ENCODE measurements at regions not wholly inside any gene's neighbourhood (a gene's known extent, or its start where the extent isn't known, plus 50 kb on each side); places are given as distances from the start of the nearest gene placed in this dataset.
A peak's percentile ranks its signal among the peaks of the same experiment; 100 is the strongest.

DNA sequence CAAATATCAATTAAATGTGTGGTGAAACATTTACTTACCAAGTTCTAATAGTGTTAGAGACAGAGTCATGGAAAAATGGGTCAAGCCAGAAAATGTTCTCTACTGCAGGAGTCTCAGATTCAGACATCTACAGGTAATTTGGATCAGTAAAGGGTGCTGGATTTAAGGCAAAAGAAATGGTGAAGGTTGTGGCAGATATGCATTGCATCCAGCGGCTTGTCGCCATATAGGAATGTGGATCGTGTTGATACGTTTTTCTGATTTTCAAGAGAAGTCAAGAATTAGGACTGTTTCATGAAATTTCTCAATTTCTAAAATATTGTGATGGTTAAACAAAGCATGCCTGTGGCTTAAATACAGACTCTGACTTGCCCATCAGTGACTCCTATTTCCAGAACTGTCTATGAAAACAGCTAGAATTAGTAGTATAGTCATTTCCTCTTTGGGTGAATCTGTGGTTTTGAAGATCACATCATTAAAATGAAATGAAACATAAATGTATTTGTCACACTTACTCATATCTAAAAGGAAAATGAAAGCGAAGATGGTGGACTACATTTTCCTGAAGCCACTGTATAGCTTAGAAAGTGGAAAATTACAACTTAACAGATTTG, 110.1 kb upstream of the VEGFC start:
- no peak for DNase-seq

DNA sequence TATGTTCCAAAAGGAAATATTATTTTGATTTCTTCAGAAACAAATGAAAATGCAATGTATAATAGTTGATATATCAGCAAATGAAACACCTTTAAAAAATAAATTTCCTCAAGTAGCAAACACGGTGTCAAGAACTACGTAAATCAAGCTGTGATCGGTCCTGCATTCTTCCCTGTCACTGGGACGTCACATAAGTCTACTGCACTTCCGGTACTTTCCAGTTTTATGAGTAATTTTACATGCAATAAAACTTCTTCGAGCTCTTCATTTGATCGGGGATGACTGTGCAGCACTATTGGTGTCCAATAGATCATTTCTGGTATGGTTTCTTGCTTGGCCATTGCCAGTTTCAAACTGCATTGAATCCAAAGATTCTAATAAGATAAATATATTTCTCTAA, 114.0 kb upstream of the VEGFC start:
- no peak for DNase-seq

- no peak for DNase-seq
These were observed 117.9 kb upstream of the VEGFC start for GRCh38 chr4:176910646-176911045.

GRCh38 chr4:176919631-176920030, 126.9 kb upstream of the VEGFC start:
- no peak for DNase-seq

- DNase-seq, result no peak
These were observed 128.0 kb upstream of the VEGFC start for GRCh38 chr4:176920694-176921093.

DNA sequence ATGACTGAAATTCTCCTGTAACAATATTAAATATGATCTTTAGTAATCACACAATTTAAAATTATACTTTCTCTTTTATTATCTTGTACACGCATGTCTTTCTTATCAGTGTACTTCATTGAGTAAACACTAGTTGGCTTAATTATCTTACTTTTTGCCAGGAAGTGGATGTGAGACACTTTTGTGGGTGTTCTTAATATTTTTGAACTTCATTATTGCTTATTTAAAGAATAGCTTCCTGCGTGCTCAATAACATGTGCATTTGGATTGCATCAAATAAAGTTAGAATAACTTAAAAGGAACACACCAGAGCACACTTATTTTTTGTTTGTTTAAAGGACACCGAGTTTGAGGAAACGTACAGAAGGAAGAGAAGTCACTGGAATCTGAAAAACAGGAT, 128.5 kb upstream of the VEGFC start:
- no peak for DNase-seq

GRCh38 chr4:176924238-176924637, 131.5 kb upstream of the VEGFC start:
- DNase-seq, result no peak

GRCh38 chr4:176925962-176926361, 133.2 kb upstream of the VEGFC start:
- DNase-seq, result no peak

DNA sequence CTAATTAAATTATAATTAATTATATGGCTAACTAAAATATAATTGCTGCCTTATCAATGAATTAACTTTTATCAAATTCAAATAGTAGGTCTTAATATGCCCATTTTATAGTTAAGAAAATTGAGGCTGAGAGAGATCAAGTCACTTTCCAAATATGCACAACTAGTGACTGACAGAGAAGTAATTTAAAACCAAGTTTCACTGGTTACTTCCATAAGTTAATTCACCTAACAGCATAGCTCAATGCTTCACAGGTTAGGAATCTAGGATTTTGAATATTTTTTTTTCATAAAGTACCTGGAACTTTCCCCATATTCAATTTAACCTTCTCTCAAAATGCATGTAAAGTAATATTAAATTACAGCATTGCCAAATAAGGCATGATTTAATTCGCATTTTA, 134.4 kb upstream of the VEGFC start:
- DNase-seq, result no peak

DNA sequence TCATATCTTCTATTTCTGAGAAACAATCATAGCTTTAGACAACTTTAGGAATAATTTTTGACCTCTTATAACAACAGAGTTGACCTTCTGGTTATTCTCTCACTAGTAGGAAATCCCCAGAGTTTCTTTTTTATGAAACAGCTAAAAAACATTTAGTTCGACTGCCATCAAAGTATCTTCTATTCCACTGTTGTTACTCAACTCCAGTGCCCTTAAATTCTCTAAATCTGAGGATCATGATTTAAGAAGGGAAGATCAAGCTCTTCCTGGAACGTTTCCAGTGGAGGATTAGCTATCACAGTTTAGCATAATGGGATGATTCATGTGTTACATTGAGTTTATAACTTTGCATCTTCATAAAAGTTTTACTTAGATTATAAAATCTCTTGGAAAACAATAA, 134.9 kb upstream of the VEGFC start:
- DNase-seq, result peak; percentile 10

DNA sequence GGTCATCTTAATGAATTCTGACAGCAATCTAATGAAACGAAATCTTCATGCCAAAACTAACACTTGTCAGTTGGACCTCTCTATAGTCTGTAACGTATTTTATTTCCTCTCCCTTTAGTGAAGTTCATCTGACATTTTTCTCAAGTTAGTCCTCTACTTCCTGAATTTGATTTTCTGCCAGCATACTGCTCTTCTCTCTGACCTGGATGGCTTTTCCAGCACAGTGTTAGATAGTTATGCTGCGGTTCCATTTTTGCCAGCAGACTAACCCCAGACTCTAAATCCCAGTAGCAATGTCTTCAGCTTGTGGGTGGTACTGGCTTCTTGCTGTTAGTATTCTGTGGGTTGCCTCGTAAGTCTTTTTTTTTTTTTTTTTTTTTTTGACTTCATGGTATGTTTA, 146.7 kb upstream of the VEGFC start:
- DNase-seq, result no peak

GRCh38 chr4:176945334-176945733, 152.6 kb upstream of the VEGFC start:
- no peak for DNase-seq

DNA sequence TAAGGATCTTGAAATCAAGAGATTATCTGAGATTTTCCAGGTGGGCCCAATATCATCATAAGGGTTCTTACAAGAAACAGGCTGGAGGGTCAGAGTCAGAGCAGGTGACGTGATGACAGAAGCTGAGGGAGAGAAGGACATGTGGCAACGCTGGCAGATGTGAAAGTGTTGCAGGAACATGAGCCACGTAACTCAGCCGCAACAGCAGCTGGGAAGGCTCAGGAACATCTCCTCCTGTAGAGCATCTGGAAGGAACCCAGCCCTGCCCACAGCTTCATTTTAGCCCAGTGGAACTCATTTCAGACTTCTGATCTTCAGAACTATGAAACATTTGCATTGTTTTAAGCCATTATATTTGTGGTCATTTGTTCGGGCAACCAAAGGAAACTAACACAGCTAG, 156.3 kb upstream of the VEGFC start:
- DNase-seq, result no peak

- no peak for DNase-seq
These were observed 160.3 kb upstream of the VEGFC start for GRCh38 chr4:176953021-176953420.

DNA sequence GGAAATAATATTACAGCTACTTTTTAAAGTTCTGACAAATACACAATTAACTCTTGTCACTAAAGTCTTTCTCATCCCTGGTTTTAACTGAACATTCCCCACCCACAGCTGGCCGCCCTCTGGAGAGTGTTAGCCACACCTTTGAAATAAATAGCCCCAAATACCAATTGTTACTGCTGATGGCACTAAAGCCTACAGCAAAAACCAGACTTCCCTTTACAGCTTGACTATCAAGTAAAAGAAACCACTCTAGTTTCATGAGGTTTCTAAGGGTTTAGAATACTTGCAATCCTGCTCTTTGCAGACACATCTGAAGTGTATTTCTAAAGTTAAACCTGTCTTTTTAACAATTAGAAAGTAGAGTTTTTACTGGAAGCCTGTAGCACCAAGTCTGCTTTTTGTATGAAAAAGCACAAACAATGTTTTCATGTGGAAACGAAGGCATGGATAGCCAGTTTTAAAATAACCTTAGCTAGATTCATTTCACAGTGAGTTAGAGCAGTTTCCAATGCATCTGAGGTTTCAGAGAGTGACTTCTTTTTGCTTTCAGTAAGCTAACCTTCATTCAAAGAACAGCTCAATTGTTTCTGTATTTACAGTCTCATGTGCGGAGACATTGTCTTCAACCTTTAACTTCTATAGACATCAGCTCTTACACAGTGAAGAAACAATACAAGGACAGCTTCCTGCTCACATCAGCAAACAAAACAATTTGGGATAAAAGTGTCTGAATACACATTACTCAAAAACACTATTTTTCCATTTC, 164.8 kb upstream of the VEGFC start:
- DNase-seq, result no peak

DNA sequence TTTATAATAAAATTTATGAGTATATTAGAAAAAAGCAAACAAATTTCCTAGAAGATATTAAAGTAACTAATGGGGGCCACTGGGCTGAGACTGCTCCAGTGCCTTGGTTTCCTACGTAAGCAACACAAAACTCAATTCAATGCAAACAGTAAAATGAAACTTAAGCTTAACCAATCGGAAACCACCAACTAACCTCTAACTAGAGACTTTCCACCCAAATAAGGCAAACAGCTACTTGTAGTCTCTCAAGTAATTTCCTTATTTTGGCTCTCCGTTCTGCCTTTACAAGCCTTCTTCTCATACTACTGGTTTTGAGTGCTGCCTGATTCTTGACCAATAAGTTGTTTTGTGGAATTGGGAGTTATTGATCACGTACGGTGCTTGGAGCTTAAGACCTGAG, 167.3 kb upstream of the VEGFC start:
- no peak for DNase-seq

DNA sequence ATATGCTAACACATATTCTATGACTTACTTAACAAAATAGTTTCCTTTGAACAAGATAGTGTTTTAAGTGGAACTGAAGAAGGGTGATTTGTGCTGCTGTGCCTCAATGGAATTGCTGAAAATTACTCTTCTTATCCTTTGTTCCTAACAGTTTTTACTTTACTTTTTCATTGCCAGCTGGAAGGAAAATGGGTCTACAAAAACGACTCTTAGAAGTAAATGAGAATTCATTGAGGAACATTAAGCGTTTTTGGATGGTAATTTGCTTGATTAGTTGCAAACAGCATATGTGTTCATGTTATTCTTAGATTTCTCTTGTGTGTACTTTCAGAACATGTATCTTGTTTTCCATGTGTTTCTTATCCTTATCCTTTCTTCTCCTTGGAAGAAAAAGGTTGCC, 170.4 kb upstream of the VEGFC start:
- no peak for DNase-seq

GRCh38 chr4:176964116-176964691, 171.5 kb upstream of the VEGFC start:
- no peak for DNase-seq

DNA sequence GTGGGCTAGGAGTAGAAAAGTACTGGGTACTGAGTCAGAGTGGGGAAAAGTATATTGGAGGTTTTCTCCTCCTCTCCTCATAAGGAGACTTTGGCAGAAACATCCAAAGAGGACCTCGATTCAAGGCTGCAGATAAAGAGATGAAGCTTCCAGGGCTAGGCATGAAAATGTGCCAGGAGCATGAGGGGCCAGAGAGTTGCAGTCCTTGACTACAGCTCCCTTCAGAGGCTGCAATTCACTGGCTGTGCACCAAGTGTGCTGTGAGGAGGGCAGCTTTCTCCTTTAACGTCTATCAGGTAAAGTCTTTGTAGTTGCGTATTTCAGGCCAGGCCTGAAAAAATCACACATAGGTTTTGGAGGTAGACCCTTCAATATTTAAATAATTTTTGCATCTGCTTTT, 174.9 kb upstream of the VEGFC start:
- no peak for DNase-seq

DNA sequence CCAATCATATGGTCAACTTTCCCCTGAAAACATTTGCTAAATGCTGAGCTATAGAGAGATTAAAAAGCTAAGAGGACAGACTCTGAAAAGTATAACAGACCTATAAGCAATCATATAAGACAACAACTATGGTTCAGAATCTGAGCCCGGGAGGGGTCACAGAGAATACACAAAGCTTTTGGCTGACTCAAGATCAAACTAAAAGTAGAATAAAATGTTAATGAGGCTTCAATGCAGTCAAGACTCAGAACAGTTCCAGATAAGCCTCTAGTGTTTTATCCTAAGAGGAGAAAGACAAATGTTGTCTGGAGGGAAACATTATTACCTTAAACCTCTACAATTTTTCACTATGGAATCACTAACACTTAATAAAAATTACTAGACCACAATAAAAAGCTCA, 175.4 kb upstream of the VEGFC start:
- DNase-seq, result no peak

GRCh38 chr4:176969011-176969410, 176.3 kb upstream of the VEGFC start:
- DNase-seq, result no peak

DNA sequence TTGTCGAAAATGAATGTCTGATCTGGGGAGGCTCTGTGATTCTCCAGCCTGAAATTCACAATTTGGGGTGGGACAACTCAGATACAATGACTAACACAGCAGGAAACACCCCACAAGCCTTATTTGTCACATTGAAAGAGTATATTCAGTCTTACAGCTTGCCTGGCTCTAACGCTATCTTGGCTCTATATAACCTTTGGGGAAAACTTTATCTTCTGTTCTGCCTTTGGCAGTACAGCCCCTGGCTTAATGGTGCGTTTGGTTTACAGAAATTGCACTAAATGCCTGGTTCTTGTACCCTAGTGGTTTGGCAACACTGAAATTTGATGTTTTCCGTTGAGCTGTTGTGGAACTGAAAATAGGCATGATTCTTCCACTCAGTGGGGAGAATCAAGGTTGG, 178.1 kb upstream of the VEGFC start:
- DNase-seq, result no peak

DNA sequence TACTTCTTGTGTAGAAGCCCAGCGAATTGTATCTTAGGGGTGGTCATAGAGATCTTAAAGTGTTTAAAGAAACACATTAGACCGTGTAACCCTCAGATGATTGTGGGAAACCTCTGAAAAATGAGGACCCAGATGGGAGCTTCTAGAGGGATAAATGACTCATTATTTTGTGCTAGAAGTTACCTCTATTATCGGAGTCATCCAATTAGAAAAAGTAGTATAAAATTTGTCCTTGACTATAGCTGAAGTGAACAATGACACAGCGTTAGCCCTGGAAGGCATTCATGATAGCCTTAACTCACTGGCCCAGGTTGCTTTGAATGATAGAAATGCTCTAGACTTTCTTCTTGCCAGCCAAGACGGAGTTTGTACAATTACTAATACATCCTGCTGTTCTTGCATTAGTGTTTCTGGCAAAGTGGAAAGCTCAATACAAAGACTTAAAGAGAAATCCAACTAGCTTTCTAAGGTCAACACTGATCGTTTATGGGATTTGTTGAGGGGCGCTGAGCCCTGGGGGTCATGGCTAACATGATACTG, 178.9 kb upstream of the VEGFC start:
- no peak for DNase-seq

DNA sequence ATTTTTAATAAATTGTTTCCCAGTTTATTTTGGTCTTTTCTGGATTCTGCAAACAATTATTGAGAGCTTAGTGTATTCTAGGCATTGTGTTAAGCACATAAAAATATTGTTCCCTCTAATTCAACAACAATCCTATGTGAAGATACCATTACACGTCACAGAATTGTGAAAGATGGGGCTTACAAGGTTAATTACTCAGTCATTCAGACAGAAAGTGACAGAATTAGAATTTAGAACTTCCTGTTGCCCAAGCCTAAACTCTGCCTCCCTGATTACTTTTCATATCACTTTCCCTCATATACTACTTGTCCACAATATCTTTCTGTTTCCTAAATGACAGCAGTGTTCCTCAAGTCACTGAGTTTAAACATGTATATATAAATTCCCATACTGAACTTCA, 186.7 kb upstream of the VEGFC start:
- DNase-seq, result no peak
